ENCODE measurements at regions not wholly inside any gene's neighbourhood (a gene's known extent, or its start where the extent isn't known, plus 50 kb on each side); places are given as distances from the start of the nearest gene placed in this dataset.

DNA sequence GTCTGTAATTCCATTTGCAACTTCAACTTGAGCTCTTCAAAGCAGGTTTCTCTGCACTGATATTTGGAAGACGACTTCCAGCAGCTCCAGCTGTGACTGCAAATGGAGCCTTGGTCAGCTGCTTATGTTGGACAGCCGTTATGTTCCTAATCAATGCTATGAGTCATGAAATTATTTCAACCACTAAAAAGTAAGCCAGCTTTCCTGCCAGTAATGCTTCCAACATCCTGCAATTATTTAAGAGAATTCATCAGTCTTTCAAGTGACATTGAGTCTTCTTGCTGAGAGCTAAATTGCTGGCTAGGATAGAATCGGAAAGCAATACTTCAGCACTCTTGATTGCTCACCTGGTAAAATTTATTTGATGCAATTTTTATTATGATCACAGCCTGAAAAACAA is 375.7 kb downstream of the MMUT start:
- Histone ChIP-seq H3K27me3 (no peaks in the 10 kb centered on the region), H3K27ac (no peak overlapping the region), H3K4me3 (no peak overlapping the region), H3K4me1 (no peaks in the 10 kb centered on the region), H3K36me3 (no peaks in the 10 kb centered on the region), H3K9me3 (no peaks in the 10 kb centered on the region)
- TF ChIP-seq, protein P1, sequence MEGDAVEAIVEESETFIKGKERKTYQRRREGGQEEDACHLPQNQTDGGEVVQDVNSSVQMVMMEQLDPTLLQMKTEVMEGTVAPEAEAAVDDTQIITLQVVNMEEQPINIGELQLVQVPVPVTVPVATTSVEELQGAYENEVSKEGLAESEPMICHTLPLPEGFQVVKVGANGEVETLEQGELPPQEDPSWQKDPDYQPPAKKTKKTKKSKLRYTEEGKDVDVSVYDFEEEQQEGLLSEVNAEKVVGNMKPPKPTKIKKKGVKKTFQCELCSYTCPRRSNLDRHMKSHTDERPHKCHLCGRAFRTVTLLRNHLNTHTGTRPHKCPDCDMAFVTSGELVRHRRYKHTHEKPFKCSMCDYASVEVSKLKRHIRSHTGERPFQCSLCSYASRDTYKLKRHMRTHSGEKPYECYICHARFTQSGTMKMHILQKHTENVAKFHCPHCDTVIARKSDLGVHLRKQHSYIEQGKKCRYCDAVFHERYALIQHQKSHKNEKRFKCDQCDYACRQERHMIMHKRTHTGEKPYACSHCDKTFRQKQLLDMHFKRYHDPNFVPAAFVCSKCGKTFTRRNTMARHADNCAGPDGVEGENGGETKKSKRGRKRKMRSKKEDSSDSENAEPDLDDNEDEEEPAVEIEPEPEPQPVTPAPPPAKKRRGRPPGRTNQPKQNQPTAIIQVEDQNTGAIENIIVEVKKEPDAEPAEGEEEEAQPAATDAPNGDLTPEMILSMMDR (IDR thresholded peaks at IDR 0.05) = no peak
- no peak for DNase-seq (ENCODE audit: low spot score)

GRCh38 chr6:49082611-49083010 is 380.4 kb downstream of the MMUT start:
- no peaks in the 10 kb centered on the region for H3K27me3 ChIP-seq
- no peak overlapping the region for H3K4me3 ChIP-seq
- TF ChIP-seq, protein P1 (IDR thresholded peaks at IDR 0.05) = no peak
- no peaks in the 10 kb centered on the region for H3K4me1 ChIP-seq
- H3K36me3 ChIP-seq = no peaks in the 10 kb centered on the region
- H3K27ac ChIP-seq = no peak overlapping the region
- no peaks in the 10 kb centered on the region for H3K9me3 ChIP-seq
- DNase-seq (ENCODE audit: low spot score) = no peak

DNA sequence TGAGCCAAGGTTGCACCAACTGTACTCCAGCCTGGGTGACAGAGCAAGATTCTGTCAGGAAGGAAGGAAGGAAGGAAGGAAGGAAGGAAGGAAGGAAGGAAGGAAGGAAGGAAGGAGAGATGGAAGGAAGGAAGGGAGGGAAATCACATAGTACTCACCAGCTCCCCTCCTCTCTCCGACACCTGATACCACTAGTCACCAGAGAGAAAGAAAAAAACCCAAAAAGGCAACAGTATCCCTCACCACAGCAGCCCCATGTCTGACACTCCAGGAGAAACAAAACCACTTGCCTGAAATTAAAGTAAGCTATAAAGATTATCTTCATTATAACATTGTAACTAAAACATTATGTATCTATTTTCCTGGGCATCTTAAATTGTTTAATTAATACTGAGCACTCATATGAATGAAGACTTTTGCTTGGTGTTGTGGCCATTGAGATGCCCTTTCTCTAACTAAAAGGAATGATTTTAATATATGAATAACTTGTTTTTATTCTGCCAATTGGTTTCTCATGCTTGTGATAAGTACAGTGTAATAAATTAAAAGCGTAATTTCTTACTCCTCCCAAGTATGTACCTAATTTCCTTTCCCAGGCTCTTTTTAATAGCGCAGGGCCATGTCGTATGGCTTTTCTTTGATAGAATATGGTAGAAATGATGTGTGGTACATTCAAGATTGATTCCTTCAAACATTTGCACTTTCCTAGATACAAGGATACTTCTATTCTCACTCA is 390.0 kb downstream of the MMUT start:
- TF ChIP-seq, protein P1 (IDR thresholded peaks at IDR 0.05) = no peak
- Histone ChIP-seq H3K4me1 (no peaks in the 10 kb centered on the region), H3K27ac (no peak overlapping the region), H3K9me3 (no peaks in the 10 kb centered on the region), H3K27me3 (no peaks in the 10 kb centered on the region), H3K36me3 (no peaks in the 10 kb centered on the region), H3K4me3 (no peak overlapping the region)
- DNase-seq (ENCODE audit: low spot score) = no peak

DNA sequence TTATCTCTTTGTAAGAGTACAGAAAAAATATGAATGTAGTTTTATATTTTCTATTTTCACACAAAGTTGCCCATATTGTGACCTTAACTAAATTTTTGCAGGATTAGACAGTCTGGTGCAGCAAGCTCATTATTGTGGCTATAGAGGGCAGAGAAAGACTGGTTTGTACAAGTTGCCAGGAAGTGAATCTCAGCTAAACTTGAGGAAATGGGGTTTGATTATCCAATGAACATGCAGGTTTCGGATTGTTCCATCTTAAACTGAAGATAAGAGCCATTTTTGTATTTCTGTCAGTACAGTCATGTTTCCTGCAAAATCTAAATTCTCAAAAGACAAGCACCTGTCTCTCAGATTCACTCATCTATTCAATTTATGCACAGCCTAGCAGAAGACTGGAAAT is 390.9 kb downstream of the MMUT start:
- Histone ChIP-seq H3K36me3 (no peaks in the 10 kb centered on the region), H3K4me3 (no peak overlapping the region), H3K27ac (no peak overlapping the region), H3K9me3 (no peaks in the 10 kb centered on the region), H3K27me3 (no peaks in the 10 kb centered on the region), H3K4me1 (no peaks in the 10 kb centered on the region)
- DNase-seq (ENCODE audit: low spot score) = no peak
- TF ChIP-seq, protein P1 (IDR thresholded peaks at IDR 0.05) = no peak

GRCh38 chr6:49070411-49070810 is 392.6 kb downstream of the MMUT start:
- H3K4me3 ChIP-seq = no peak overlapping the region
- TF ChIP-seq, protein P1 (IDR thresholded peaks at IDR 0.05) = no peak
- peaks cover 0 to 10% of the 10 kb centered on the region in 2 donors for H3K9me3 ChIP-seq
- no peak overlapping the region for H3K27ac ChIP-seq
- H3K36me3 ChIP-seq = no peaks in the 10 kb centered on the region
- DNase-seq (ENCODE audit: low spot score) = no peak
- no peaks in the 10 kb centered on the region for H3K27me3 ChIP-seq
- no peaks in the 10 kb centered on the region for H3K4me1 ChIP-seq

- Histone ChIP-seq H3K27me3 (no peaks in the 10 kb centered on the region), H3K36me3 (no peaks in the 10 kb centered on the region), H3K4me3 (no peak overlapping the region), H3K27ac (no peak overlapping the region), H3K9me3 (no peaks in the 10 kb centered on the region), H3K4me1 (no peaks in the 10 kb centered on the region)
- TF ChIP-seq, protein P1 (IDR thresholded peaks at IDR 0.05) = no peak
- no peak for DNase-seq (ENCODE audit: low spot score)
Observed at GRCh38 chr6:49054311-49054710, 408.7 kb downstream of the MMUT start.
